ENCODE measurements at regions not wholly inside any gene's neighbourhood (a gene's known extent, or its start where the extent isn't known, plus 50 kb on each side); places are given as distances from the start of the nearest gene placed in this dataset.

DNA sequence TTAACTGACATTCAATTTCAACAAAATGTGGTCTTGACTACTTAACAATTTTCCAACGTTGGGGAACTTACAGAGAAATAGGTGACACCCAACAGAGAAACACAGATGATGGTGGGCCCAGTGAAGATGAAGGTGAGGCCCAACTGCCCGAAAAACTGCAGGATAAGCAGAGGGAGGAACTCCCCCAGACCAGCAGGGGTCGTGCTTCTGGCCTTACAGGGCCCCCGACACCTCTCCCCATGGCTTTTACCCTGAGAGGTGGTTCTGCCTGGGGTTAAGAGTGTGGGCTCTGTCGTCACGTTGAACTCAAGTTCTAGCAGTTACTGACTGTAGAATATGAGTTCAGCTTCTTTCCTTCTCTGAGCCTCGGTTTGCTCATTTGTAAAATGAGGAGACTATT is 119.5 kb upstream of the SMIM21 start:
- H3K4me1 ChIP-seq, result peaks cover 4% of the 10 kb centered on the region
- no peak overlapping the region for H3K27ac ChIP-seq
- 82% methylated on average over 6 of the region's 7 CpGs for WGBS
- H3K9me3 ChIP-seq, result no peaks in the 10 kb centered on the region
- H3K36me3 ChIP-seq, result no peaks in the 10 kb centered on the region
- H3K4me3 ChIP-seq, result no peak overlapping the region
- no peaks in the 10 kb centered on the region for H3K27me3 ChIP-seq
- DNase-seq (ENCODE audit: low spot score in 2 of 2), result no peak
- TF ChIP-seq, protein P1, sequence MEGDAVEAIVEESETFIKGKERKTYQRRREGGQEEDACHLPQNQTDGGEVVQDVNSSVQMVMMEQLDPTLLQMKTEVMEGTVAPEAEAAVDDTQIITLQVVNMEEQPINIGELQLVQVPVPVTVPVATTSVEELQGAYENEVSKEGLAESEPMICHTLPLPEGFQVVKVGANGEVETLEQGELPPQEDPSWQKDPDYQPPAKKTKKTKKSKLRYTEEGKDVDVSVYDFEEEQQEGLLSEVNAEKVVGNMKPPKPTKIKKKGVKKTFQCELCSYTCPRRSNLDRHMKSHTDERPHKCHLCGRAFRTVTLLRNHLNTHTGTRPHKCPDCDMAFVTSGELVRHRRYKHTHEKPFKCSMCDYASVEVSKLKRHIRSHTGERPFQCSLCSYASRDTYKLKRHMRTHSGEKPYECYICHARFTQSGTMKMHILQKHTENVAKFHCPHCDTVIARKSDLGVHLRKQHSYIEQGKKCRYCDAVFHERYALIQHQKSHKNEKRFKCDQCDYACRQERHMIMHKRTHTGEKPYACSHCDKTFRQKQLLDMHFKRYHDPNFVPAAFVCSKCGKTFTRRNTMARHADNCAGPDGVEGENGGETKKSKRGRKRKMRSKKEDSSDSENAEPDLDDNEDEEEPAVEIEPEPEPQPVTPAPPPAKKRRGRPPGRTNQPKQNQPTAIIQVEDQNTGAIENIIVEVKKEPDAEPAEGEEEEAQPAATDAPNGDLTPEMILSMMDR (IDR thresholded peaks at IDR 0.05), result no peak

DNA sequence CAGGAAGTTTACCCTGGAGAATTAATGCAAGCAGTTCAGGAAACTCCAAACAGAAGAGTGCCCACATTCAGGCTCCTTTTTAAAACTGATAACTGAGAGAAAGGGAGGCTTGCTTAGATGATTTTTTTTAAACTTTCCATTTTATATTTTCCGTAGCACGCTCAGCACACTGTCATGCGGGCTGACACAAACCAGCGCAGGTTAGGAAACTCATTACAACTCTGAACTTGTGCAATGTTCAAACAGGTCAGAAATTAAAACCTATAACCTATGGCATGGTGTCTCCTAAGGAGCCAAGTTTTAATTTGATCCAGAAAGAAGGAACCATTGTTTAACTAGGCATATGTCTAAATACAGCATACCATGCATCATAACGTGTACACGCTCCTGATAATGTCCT is 117.7 kb upstream of the SMIM21 start:
- no peak overlapping the region for H3K4me3 ChIP-seq
- no peaks in the 10 kb centered on the region for H3K9me3 ChIP-seq
- no peak for TF ChIP-seq POLR2A (IDR thresholded peaks at IDR 0.05)
- TF ChIP-seq POLR2AphosphoS5 (IDR thresholded peaks at IDR 0.05), result no peak
- TF ChIP-seq EP300 (IDR thresholded peaks at IDR 0.05), result no peak
- TF ChIP-seq, protein P1 (IDR thresholded peaks at IDR 0.05), result no peak
- no peaks in the 10 kb centered on the region for H3K27me3 ChIP-seq
- WGBS, result 37% methylated on average over 6 of the region's 6 CpGs
- no peaks in the 10 kb centered on the region for H3K36me3 ChIP-seq
- no peak overlapping the region for H3K27ac ChIP-seq
- peaks cover 4% of the 10 kb centered on the region for H3K4me1 ChIP-seq
- no peak for DNase-seq (ENCODE audit: low spot score in 2 of 2)

DNA sequence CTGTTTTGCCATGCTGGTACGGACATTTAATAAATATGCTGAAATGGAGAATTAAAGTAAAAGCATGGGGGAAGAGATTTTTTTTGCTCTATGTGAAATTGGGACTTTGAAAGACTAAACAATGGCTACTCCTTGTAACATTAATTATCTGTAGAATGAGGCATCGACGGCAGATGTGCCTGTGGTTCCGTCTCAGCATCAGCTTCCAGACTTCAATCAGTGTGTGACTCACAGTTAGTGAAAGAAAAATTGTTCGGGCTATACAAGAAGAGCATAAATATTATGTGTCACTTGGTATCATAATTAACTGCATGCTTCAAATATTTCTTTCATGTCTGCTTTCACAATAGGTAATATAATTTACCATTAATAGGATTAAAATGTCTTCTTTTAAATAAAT is 117.0 kb upstream of the SMIM21 start:
- 28% methylated on average over 5 of the region's 5 CpGs for WGBS
- Histone ChIP-seq H3K36me3 (no peaks in the 10 kb centered on the region), H3K4me1 (peaks cover 4% of the 10 kb centered on the region), H3K4me3 (no peak overlapping the region), H3K9me3 (no peaks in the 10 kb centered on the region), H3K27me3 (no peaks in the 10 kb centered on the region), H3K27ac (no peak overlapping the region)
- TF ChIP-seq, protein P1 (IDR thresholded peaks at IDR 0.05), result no peak
- TF ChIP-seq POLR2AphosphoS5 (IDR thresholded peaks at IDR 0.05), result no peak
- TF ChIP-seq POLR2A (IDR thresholded peaks at IDR 0.05), result no peak
- no peak for TF ChIP-seq EP300 (IDR thresholded peaks at IDR 0.05)
- DNase-seq (ENCODE audit: low spot score in 2 of 2), result no peak

DNA sequence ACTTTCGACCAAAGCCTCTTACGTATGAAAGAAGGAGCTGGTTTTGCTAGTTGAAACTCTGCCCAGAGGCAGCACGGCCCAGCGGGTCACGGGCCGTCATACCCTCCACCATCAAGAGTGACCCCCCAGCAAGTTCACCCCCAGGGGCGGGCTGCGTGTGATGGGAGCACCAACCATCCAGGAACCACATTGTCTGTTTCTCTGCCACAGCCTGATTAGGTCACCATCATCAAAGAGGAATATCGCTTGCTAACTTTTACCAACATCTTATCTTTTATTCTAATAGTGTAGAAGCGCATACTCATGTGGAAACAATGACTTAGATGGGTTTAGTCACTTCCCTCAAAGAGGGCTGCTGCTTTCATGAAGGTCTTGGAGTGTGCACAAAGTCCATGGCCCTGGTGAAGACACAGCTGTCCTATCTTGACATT is 116.6 kb upstream of the SMIM21 start:
- WGBS, result 92% methylated on average over 4 of the region's 10 CpGs
- DNase-seq (ENCODE audit: low spot score in 2 of 2), result peak in 1 of 2 donors; percentile 64

DNA sequence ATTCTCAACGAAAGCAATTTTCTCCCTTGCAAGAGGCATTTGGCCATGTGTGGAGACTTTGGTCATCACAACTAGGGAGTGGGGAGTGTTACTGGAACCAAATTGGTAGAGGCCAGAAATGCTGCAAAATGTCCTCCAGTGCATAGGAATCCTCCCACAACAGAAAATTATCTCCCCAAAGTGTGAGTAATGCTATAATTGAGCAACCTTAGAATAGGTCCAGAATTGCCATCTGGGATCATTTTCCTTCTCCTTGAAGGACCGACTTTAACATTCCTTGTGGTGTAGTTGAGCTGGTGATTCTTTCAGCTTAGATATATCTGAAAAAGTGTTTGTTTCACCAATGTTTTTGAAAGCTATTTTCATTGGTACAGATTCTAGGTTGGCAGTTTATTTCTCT is 111.2 kb upstream of the SMIM21 start:
- Histone ChIP-seq H3K9me3 (no peaks in the 10 kb centered on the region), H3K27me3 (no peaks in the 10 kb centered on the region), H3K4me3 (no peak overlapping the region), H3K4me1 (no peaks in the 10 kb centered on the region), H3K27ac (no peak overlapping the region), H3K36me3 (no peaks in the 10 kb centered on the region)
- WGBS, result 68% methylated on average over 2 of the region's 2 CpGs
- DNase-seq (ENCODE audit: low spot score in 2 of 2), result no peak
- no peak for TF ChIP-seq POLR2AphosphoS5 (IDR thresholded peaks at IDR 0.05)

More for the DNA sequence above, 116.6 kb upstream of the SMIM21 start:
- H3K27me3 ChIP-seq, result no peaks in the 10 kb centered on the region
- H3K4me3 ChIP-seq, result no peak overlapping the region
- no peak for TF ChIP-seq EP300 (IDR thresholded peaks at IDR 0.05)
- TF ChIP-seq, protein P1 (IDR thresholded peaks at IDR 0.05), result no peak
- TF ChIP-seq POLR2AphosphoS5 (IDR thresholded peaks at IDR 0.05), result no peak
- no peak for TF ChIP-seq POLR2A (IDR thresholded peaks at IDR 0.05)
- H3K27ac ChIP-seq, result no peak overlapping the region
- H3K9me3 ChIP-seq, result no peaks in the 10 kb centered on the region
- H3K4me1 ChIP-seq, result peaks cover 4% of the 10 kb centered on the region
- H3K36me3 ChIP-seq, result no peaks in the 10 kb centered on the region

DNA sequence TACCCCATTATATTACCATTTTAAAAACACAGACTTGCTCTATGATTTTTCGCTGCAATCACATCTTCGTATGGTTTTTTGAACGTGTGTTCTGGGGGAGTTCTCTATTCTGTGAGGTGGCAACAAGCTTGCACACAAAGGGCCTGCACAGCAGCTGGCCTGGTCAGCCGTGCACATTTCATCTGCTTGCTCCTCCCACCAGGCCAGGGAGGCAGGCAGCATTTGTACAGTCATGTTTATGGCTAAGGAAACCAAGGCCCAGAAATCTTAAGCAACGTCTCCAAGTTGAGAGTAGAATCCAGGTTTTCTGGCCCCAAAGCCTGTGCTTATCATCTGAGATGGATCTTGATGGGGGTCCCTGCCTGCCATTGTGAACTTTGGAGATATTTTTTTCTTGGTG is 106.4 kb upstream of the SMIM21 start:
- Histone ChIP-seq H3K4me1 (no peaks in the 10 kb centered on the region), H3K27ac (no peak overlapping the region), H3K27me3 (no peaks in the 10 kb centered on the region), H3K4me3 (no peak overlapping the region), H3K36me3 (no peaks in the 10 kb centered on the region), H3K9me3 (no peaks in the 10 kb centered on the region)
- DNase-seq (ENCODE audit: low spot score in 2 of 2), result peak in 1 of 2 donors; percentile 54
- TF ChIP-seq POLR2AphosphoS5 (IDR thresholded peaks at IDR 0.05) (no peak), EP300 (IDR thresholded peaks at IDR 0.05) (no peak)
- TF ChIP-seq, protein P1 (IDR thresholded peaks at IDR 0.05), result no peak
- WGBS, result 68% methylated on average over 5 of the region's 5 CpGs

Measured in suprapubic skin (tissue), 4 donors.